DMS 273 treated with DMSO at 0.1 percent for 48 hours (cell line): ENCODE measurements at regions not wholly inside any gene's neighbourhood (a gene's known extent, or its start where the extent isn't known, plus 50 kb on each side); places are given as distances from the start of the nearest gene placed in this dataset.
"Not testable (repeated sequence)": the region's sequence is repeated elsewhere in the genome, so short reads cannot be mapped to it uniquely, and the experiment has no call there.

ENCODE experiments used
- DNase-seq: peaks from one replicate; lab custom pipeline; 2025; lab: John Stamatoyannopoulos, UW

GRCh38 chr13:106095919-106096318 is 439.5 kb downstream of the EFNB2 start:
- no peak for DNase-seq

GRCh38 chr13:106095406-106095805 is 440.1 kb downstream of the EFNB2 start:
- no peak for DNase-seq

GRCh38 chr13:106090001-106090400 is 445.5 kb downstream of the EFNB2 start:
- DNase-seq, result no peak

GRCh38 chr13:106089261-106089980 is 446.0 kb downstream of the EFNB2 start:
- DNase-seq, result no peak

- DNase-seq, result no peak
These were observed 447.4 kb downstream of the EFNB2 start for GRCh38 chr13:106088085-106088484.

GRCh38 chr13:106087201-106087600 is 448.3 kb downstream of the EFNB2 start:
- DNase-seq, result no peak

- no peak for DNase-seq
These were observed 451.7 kb downstream of the EFNB2 start for GRCh38 chr13:106083620-106084350.

GRCh38 chr13:106081221-106081620 is 454.2 kb downstream of the EFNB2 start:
- DNase-seq, result not testable (repeated sequence)

GRCh38 chr13:106078191-106078590 is 457.3 kb downstream of the EFNB2 start:
- no peak for DNase-seq

- DNase-seq, result no peak
These were observed 458.4 kb downstream of the EFNB2 start for GRCh38 chr13:106077017-106077416.

GRCh38 chr13:106072014-106072413 is 463.4 kb downstream of the EFNB2 start:
- DNase-seq, result no peak

GRCh38 chr13:106063591-106064313 is 471.7 kb downstream of the EFNB2 start:
- DNase-seq, result no peak

GRCh38 chr13:106061781-106062180 is 473.7 kb downstream of the EFNB2 start:
- DNase-seq, result no peak

GRCh38 chr13:106056851-106057250 is 478.6 kb downstream of the EFNB2 start:
- DNase-seq, result no peak

- DNase-seq, result no peak
These were observed 483.2 kb downstream of the EFNB2 start for GRCh38 chr13:106052200-106052767.

- no peak for DNase-seq
These were observed 486.3 kb downstream of the EFNB2 start for GRCh38 chr13:106049171-106049570.

- no peak for DNase-seq
These were observed 487.1 kb downstream of the EFNB2 start for GRCh38 chr13:106048386-106048785.

GRCh38 chr13:106047859-106048258 is 487.6 kb downstream of the EFNB2 start:
- DNase-seq, result no peak

- no peak for DNase-seq
These were observed 492.4 kb downstream of the EFNB2 start for GRCh38 chr13:106042996-106043581.

- no peak for DNase-seq
These were observed 494.0 kb downstream of the EFNB2 start for GRCh38 chr13:106041445-106041844.

GRCh38 chr13:106038752-106039151 is 496.7 kb downstream of the EFNB2 start:
- no peak for DNase-seq

GRCh38 chr13:106036870-106037269 is 498.6 kb downstream of the EFNB2 start:
- no peak for DNase-seq
